Astrocyte (in vitro differentiated cells and primary cell): ENCODE measurements at regions not wholly inside any gene's neighbourhood (a gene's known extent, or its start where the extent isn't known, plus 50 kb on each side); places are given as distances from the start of the nearest gene placed in this dataset.

Experiments used
- EZH2 ChIP-seq: IDR thresholded peaks from 2 replicates; pipeline ENCODE4 v1.6.1; 2012; ENCODE audit warnings: mild to moderate bottlenecking, low read length, inconsistent platforms; ENCODE audit not compliant: insufficient read depth
- TF ChIP-seq, protein P1 (sequence below): IDR thresholded peaks from 2 replicates; pipeline ENCODE4 v1.5.1; 2011; ENCODE audit warnings: low read depth, mild to moderate bottlenecking, inconsistent platforms, low read length, moderate library complexity; ENCODE audit not compliant: insufficient read depth

DNA sequence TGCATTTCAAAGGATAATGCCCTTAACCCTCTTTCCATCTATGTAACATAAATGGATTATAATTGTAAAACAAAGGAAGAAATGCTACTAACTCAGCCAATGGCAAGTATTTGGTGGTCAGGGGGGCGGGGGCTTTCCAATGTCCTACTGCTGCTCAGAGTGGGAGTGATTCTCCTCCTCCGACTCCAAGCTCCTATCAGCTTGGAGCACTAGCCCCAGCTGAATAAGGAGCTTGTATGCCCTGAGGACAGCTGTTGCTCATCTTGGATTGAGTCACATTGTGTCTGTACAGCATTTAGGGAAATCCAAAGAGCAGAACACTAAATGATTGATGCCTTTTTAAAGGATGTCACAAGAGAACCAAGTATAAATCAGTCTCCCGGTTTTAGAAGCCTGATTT lies 105.6 kb upstream of the ZNF521 start:
- TF ChIP-seq, protein P1, sequence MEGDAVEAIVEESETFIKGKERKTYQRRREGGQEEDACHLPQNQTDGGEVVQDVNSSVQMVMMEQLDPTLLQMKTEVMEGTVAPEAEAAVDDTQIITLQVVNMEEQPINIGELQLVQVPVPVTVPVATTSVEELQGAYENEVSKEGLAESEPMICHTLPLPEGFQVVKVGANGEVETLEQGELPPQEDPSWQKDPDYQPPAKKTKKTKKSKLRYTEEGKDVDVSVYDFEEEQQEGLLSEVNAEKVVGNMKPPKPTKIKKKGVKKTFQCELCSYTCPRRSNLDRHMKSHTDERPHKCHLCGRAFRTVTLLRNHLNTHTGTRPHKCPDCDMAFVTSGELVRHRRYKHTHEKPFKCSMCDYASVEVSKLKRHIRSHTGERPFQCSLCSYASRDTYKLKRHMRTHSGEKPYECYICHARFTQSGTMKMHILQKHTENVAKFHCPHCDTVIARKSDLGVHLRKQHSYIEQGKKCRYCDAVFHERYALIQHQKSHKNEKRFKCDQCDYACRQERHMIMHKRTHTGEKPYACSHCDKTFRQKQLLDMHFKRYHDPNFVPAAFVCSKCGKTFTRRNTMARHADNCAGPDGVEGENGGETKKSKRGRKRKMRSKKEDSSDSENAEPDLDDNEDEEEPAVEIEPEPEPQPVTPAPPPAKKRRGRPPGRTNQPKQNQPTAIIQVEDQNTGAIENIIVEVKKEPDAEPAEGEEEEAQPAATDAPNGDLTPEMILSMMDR = no peak
- no peak for TF ChIP-seq EZH2
